HEK293T (cell line): ENCODE measurements at regions not wholly inside any gene's neighbourhood (a gene's known extent, or its start where the extent isn't known, plus 50 kb on each side); places are given as distances from the start of the nearest gene placed in this dataset.

Experiments
- ARNT ChIP-seq: fragments of 450-650 bp; IDR thresholded peaks from 2 replicates; pipeline ENCODE4 v1.6.1; 2017; ENCODE audit warnings: mild to moderate bottlenecking
- CTBP1 ChIP-seq: fragments of 450-650 bp; IDR thresholded peaks from 2 replicates; pipeline ENCODE4 v1.6.1; 2016; ENCODE audit warnings: borderline replicate concordance
- ELF4 ChIP-seq: fragments of 450-650 bp; IDR thresholded peaks from 2 replicates; pipeline ENCODE4 v1.6.1; 2017; ENCODE audit warnings: antibody characterized with exemption
- FOXA1 ChIP-seq: fragments of 450-650 bp; IDR thresholded peaks from 2 replicates; pipeline ENCODE4 v1.6.1; 2016; ENCODE audit warnings: mild to moderate bottlenecking
- FOXK2 ChIP-seq: fragments of 450-650 bp; IDR thresholded peaks from 2 replicates; pipeline ENCODE4 v1.6.1; 2016; ENCODE audit warnings: mild to moderate bottlenecking
- FOXM1 ChIP-seq: fragments of 450-650 bp; IDR thresholded peaks from 2 replicates; pipeline ENCODE4 v1.6.1; 2017; ENCODE audit warnings: mild to moderate bottlenecking, borderline replicate concordance
- NFRKB ChIP-seq: fragments of 450-650 bp; IDR thresholded peaks from 2 replicates; pipeline ENCODE4 v1.6.1; 2016; ENCODE audit warnings: mild to moderate bottlenecking, moderate library complexity
- SP1 ChIP-seq: fragments of 450-650 bp; IDR thresholded peaks from 2 replicates; pipeline ENCODE4 v1.6.1; 2017
- TARDBP ChIP-seq: fragments of 450-650 bp; IDR thresholded peaks from 2 replicates; pipeline ENCODE4 v1.6.1; 2016
- ZNF384 ChIP-seq: fragments of 450-650 bp; IDR thresholded peaks from 2 replicates; pipeline ENCODE4 v1.6.1; 2016

GRCh38 chr1:173360487-173361063, 116.6 kb upstream of the PRDX6 start:
- TF ChIP-seq SP1 (no peak), FOXM1 (no peak), FOXK2 (no peak), ELF4 (no peak), ARNT (no peak), FOXA1 (no peak), NFRKB (no peak), ZNF384 (no peak), CTBP1 (no peak), TARDBP (no peak)
